ENCODE measurements at regions not wholly inside any gene's neighbourhood (a gene's known extent, or its start where the extent isn't known, plus 50 kb on each side); places are given as distances from the start of the nearest gene placed in this dataset.

DNA sequence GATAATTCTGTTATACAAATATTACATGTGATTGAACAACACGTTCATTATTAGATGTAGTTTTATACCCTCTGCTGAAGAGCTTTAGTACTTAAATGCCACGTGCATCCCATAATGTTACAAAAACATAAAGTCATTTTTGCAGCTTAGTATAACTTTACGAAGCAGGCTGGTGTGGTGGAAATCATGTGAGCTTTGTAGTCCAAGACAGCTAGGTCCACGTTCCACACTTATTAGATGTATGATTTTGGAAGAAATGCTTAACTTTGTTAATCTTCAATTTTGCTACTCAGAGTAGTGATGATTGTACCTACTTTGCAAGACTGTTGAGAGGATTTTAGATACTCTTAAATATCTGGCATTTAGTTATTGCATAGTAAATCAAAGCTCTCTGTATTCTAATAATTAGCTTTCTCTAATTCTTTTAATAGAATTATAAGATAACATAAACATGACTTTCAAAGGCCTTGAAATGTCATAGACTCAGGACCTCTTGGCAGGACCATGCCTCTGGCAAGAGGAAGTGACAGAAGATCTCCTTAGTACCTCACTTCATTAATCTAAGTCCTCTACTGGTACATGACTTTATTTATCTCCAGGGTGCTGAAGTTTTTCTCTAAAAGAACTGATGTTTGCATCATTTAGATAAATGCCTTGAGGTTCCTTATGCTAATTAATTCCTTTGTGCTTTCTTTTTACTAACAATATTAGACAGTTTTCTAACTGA is 153.7 kb downstream of the PCDH20 start:
- Mint-ChIP-seq H3K27me3 (ENCODE audit: insufficient read depth) (no peaks in the 10 kb centered on the region), H3K36me3 (ENCODE audit: low read depth) (no peaks in the 10 kb centered on the region), H3K4me1 (no peaks in the 10 kb centered on the region), H3K9me3 (peaks cover under 1% of the 10 kb centered on the region), H3K27ac (no peak overlapping the region), H3K4me3 (no peak overlapping the region)
- WGBS, 2 experiments (ENCODE audit: insufficient coverage in 1 of 2, insufficient read length in 1 of 2), result 84 to 92% methylated on average over 2 to 4 of the region's 4 CpGs
- Histone ChIP-seq H3K27ac (ENCODE audit: low read depth, low read length) (no peak overlapping the region), H3K4me3 (ENCODE audit: low read length) (no peak overlapping the region), H3K4me1 (ENCODE audit: control insufficient read depth, insufficient read depth, low read length) (no peaks in the 10 kb centered on the region), H3K9me3 (ENCODE audit: control insufficient read depth, low read length) (no peaks in the 10 kb centered on the region), H3K27me3 (ENCODE audit: control insufficient read depth, insufficient read depth, low read length, poor library complexity, severe bottlenecking) (no peaks in the 10 kb centered on the region), H3K9ac (ENCODE audit: extremely low read depth, low read length, poor library complexity, severe bottlenecking) (no peak overlapping the region), H3K36me3 (ENCODE audit: control insufficient read depth, insufficient read depth, low read length) (no peaks in the 10 kb centered on the region)
- TF ChIP-seq CTCF (conservative IDR thresholded peaks at IDR 0.05), result no peak
- no peak for DNase-seq

- Histone ChIP-seq H3K4me1 (ENCODE audit: control insufficient read depth, insufficient read depth, low read length) (no peaks in the 10 kb centered on the region), H3K9ac (ENCODE audit: extremely low read depth, low read length, poor library complexity, severe bottlenecking) (no peak overlapping the region), H3K27ac (ENCODE audit: low read depth, low read length) (no peak overlapping the region), H3K36me3 (ENCODE audit: control insufficient read depth, insufficient read depth, low read length) (no peaks in the 10 kb centered on the region), H3K4me3 (ENCODE audit: low read length) (no peak overlapping the region), H3K9me3 (ENCODE audit: control insufficient read depth, low read length) (no peaks in the 10 kb centered on the region), H3K27me3 (ENCODE audit: control insufficient read depth, insufficient read depth, low read length, poor library complexity, severe bottlenecking) (no peaks in the 10 kb centered on the region)
- Mint-ChIP-seq H3K9me3 (no peaks in the 10 kb centered on the region), H3K4me3 (no peak overlapping the region), H3K27ac (no peak overlapping the region), H3K36me3 (ENCODE audit: low read depth) (no peaks in the 10 kb centered on the region), H3K4me1 (no peaks in the 10 kb centered on the region), H3K27me3 (ENCODE audit: insufficient read depth) (no peaks in the 10 kb centered on the region)
- no peak for DNase-seq
- TF ChIP-seq CTCF (conservative IDR thresholded peaks at IDR 0.05), result peak; percentile 45
Observed at GRCh38 chr13:61258185-61258584, 157.5 kb downstream of the PCDH20 start.

GRCh38 chr13:61255040-61255796 is 160.4 kb downstream of the PCDH20 start:
- no peaks in the 10 kb centered on the region for H3K9me3 ChIP-seq (ENCODE audit: control insufficient read depth, low read length)
- H3K36me3 ChIP-seq (ENCODE audit: control insufficient read depth, insufficient read depth, low read length), result no peaks in the 10 kb centered on the region
- Mint-ChIP-seq H3K27me3 (ENCODE audit: insufficient read depth) (no peaks in the 10 kb centered on the region), H3K4me1 (no peaks in the 10 kb centered on the region), H3K9me3 (no peaks in the 10 kb centered on the region), H3K27ac (no peak overlapping the region), H3K36me3 (ENCODE audit: low read depth) (no peaks in the 10 kb centered on the region), H3K4me3 (no peak overlapping the region)
- no peak overlapping the region for H3K9ac ChIP-seq (ENCODE audit: extremely low read depth, low read length, poor library complexity, severe bottlenecking)
- H3K4me3 ChIP-seq (ENCODE audit: low read length), result no peak overlapping the region
- no peak overlapping the region for H3K27ac ChIP-seq (ENCODE audit: low read depth, low read length)
- WGBS, 2 experiments (ENCODE audit: insufficient coverage in 1 of 2, insufficient read length in 1 of 2), result 65 to 74% methylated on average over 2 to 3 of the region's 4 CpGs
- no peaks in the 10 kb centered on the region for H3K27me3 ChIP-seq (ENCODE audit: control insufficient read depth, insufficient read depth, low read length, poor library complexity, severe bottlenecking)
- peak; percentile 55 for DNase-seq
- H3K4me1 ChIP-seq (ENCODE audit: control insufficient read depth, insufficient read depth, low read length), result no peaks in the 10 kb centered on the region
- peak; percentile 81 for TF ChIP-seq CTCF (conservative IDR thresholded peaks at IDR 0.05)

Data from endodermal cell (in vitro differentiated cells).